SH-SY5Y (cell line): ENCODE measurements at regions not wholly inside any gene's neighbourhood (a gene's known extent, or its start where the extent isn't known, plus 50 kb on each side); places are given as distances from the start of the nearest gene placed in this dataset.

ENCODE experiments used
- GATA2 ChIP-seq: IDR thresholded peaks from 2 replicates; pipeline ENCODE4 v1.6.1; 2011; ENCODE audit warnings: mild to moderate bottlenecking, low read depth, low read length
- GATA3 ChIP-seq: IDR thresholded peaks from 2 replicates; pipeline ENCODE4 v1.6.1; 2011; ENCODE audit warnings: low read depth, mild to moderate bottlenecking, low read length, moderate library complexity

- no peak for TF ChIP-seq GATA3
- no peak for TF ChIP-seq GATA2
These were observed 901.6 kb downstream of the EPHA4 start for GRCh38 chr2:220670511-220670910.
